ENCODE measurements at regions not wholly inside any gene's neighbourhood (a gene's known extent, or its start where the extent isn't known, plus 50 kb on each side); places are given as distances from the start of the nearest gene placed in this dataset.

DNA sequence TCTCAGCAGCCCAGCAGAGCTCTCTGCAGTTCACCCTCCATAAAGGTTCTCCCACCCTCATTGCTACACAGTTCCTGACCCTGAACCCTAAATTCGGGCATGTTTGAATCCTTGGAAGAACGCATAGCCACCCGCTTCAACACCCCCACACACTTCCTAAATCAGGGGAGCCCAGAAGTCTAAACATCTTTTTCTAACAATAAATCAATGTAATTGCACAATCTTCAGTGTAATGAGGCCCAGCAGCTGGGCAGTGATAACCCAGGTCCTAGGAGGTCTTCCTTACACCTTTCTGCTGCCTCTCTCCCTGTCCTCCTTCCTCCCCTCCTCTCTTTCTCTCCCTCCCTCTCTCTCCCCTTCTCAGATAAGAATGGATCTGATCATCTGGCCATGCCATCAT is 88.0 kb downstream of the IRX2 start:
- no peaks in the 10 kb centered on the region for H3K36me3 Mint-ChIP-seq
- peak overlapping the region; percentile 53 for H3K27ac Mint-ChIP-seq
- Histone ChIP-seq H2AFZ (replicated peaks) (no peak overlapping the region), H3K4me1 (peaks cover 18% of the 10 kb centered on the region), H3K4me2 (no peak overlapping the region), H3F3A (ENCODE audit: low read depth) (no peaks in the 10 kb centered on the region), H3K79me2 (ENCODE audit: low read depth) (no peaks in the 10 kb centered on the region), H4K20me1 (ENCODE audit: low read depth) (no peaks in the 10 kb centered on the region), H3K27ac (no peak overlapping the region), H3K4me3 (no peak overlapping the region), H3K9me3 (ENCODE audit: low read depth) (no peaks in the 10 kb centered on the region), H3K36me3 (no peaks in the 10 kb centered on the region), H3K27me3 (no peaks in the 10 kb centered on the region), H3K9ac (no peak overlapping the region)
- peaks cover 31% of the 10 kb centered on the region for H3K4me1 Mint-ChIP-seq
- H3K27me3 Mint-ChIP-seq (ENCODE audit: insufficient read depth, low read depth): peaks cover 6% of the 10 kb centered on the region
- H3K9me3 Mint-ChIP-seq: no peaks in the 10 kb centered on the region
- DNase-seq (ENCODE audit: low spot score): no peak
- TF ChIP-seq EZH2 (IDR thresholded peaks at IDR 0.05): no peak
- TF ChIP-seq, protein P1, sequence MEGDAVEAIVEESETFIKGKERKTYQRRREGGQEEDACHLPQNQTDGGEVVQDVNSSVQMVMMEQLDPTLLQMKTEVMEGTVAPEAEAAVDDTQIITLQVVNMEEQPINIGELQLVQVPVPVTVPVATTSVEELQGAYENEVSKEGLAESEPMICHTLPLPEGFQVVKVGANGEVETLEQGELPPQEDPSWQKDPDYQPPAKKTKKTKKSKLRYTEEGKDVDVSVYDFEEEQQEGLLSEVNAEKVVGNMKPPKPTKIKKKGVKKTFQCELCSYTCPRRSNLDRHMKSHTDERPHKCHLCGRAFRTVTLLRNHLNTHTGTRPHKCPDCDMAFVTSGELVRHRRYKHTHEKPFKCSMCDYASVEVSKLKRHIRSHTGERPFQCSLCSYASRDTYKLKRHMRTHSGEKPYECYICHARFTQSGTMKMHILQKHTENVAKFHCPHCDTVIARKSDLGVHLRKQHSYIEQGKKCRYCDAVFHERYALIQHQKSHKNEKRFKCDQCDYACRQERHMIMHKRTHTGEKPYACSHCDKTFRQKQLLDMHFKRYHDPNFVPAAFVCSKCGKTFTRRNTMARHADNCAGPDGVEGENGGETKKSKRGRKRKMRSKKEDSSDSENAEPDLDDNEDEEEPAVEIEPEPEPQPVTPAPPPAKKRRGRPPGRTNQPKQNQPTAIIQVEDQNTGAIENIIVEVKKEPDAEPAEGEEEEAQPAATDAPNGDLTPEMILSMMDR (IDR thresholded peaks at IDR 0.05): no peak
- TF ChIP-seq EZH2phosphoT487 (IDR thresholded peaks at IDR 0.05): no peak
- no peak overlapping the region for H3K4me3 Mint-ChIP-seq

DNA sequence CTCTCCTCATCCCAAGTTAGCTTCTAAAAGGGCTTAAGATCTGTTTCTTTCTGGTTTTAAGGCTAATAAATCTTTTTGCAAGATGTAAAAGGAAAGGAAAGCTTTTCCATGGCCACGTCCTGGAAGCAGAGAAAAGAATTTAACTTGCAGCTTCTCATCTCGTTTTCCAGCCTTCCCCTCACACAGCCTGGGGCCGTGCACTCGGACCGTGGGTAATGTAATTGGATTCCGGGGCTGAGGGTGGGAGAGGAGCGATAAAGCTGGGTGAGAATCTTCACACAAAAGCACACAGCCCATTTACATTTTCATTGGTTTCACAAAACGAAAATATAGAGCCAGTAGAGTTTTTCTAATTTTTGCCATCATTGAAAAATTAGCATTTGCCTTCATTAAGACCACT is 91.2 kb downstream of the IRX2 start:
- Mint-ChIP-seq H3K4me3 (no peak overlapping the region), H3K27ac (peak overlapping the region; percentile 87), H3K9me3 (no peaks in the 10 kb centered on the region), H3K36me3 (no peaks in the 10 kb centered on the region), H3K4me1 (peaks cover 29% of the 10 kb centered on the region), H3K27me3 (ENCODE audit: insufficient read depth, low read depth) (peaks cover 6% of the 10 kb centered on the region)
- Histone ChIP-seq H3K4me3 (no peak overlapping the region), H3K27ac (no peak overlapping the region), H3K9ac (no peak overlapping the region), H3F3A (ENCODE audit: low read depth) (no peaks in the 10 kb centered on the region), H4K20me1 (ENCODE audit: low read depth) (no peaks in the 10 kb centered on the region), H3K27me3 (no peaks in the 10 kb centered on the region), H3K36me3 (no peaks in the 10 kb centered on the region), H3K9me3 (ENCODE audit: low read depth) (no peaks in the 10 kb centered on the region), H3K4me2 (peak overlapping the region; percentile 14), H2AFZ (replicated peaks) (no peak overlapping the region), H3K79me2 (ENCODE audit: low read depth) (no peaks in the 10 kb centered on the region), H3K4me1 (peaks cover 8% of the 10 kb centered on the region)
- DNase-seq (ENCODE audit: low spot score): peak; percentile 40
- TF ChIP-seq, protein P1 (IDR thresholded peaks at IDR 0.05): no peak
- TF ChIP-seq EZH2 (IDR thresholded peaks at IDR 0.05) (no peak), EZH2phosphoT487 (IDR thresholded peaks at IDR 0.05) (no peak)

- H3K79me2 ChIP-seq (ENCODE audit: low read depth): no peaks in the 10 kb centered on the region
- H3K36me3 Mint-ChIP-seq: no peaks in the 10 kb centered on the region
- peaks cover 29% of the 10 kb centered on the region for H3K4me1 Mint-ChIP-seq
- H3K27ac Mint-ChIP-seq: peak overlapping the region; percentile 77
- H3K9me3 Mint-ChIP-seq: no peaks in the 10 kb centered on the region
- no peak overlapping the region for H3K27ac ChIP-seq
- no peak for DNase-seq (ENCODE audit: low spot score)
- H3K9ac ChIP-seq: no peak overlapping the region
- H3F3A ChIP-seq (ENCODE audit: low read depth): no peaks in the 10 kb centered on the region
- H3K27me3 ChIP-seq: no peaks in the 10 kb centered on the region
- H3K4me3 Mint-ChIP-seq: no peak overlapping the region
- H3K4me2 ChIP-seq: no peak overlapping the region
- H4K20me1 ChIP-seq (ENCODE audit: low read depth): no peaks in the 10 kb centered on the region
- peaks cover 8% of the 10 kb centered on the region for H3K4me1 ChIP-seq
- TF ChIP-seq EZH2 (IDR thresholded peaks at IDR 0.05): no peak
- TF ChIP-seq, protein P1 (IDR thresholded peaks at IDR 0.05): no peak
- TF ChIP-seq EZH2phosphoT487 (IDR thresholded peaks at IDR 0.05): no peak
- H3K36me3 ChIP-seq: no peaks in the 10 kb centered on the region
- peaks cover 6% of the 10 kb centered on the region for H3K27me3 Mint-ChIP-seq (ENCODE audit: insufficient read depth, low read depth)
- no peak overlapping the region for H3K4me3 ChIP-seq
- no peaks in the 10 kb centered on the region for H3K9me3 ChIP-seq (ENCODE audit: low read depth)
- H2AFZ ChIP-seq (replicated peaks): no peak overlapping the region
Measured at GRCh38 chr5:2658881-2659470, 92.5 kb downstream of the IRX2 start.

All from neural progenitor cell (in vitro differentiated cells).